ENCODE measurements at regions not wholly inside any gene's neighbourhood (a gene's known extent, or its start where the extent isn't known, plus 50 kb on each side); places are given as distances from the start of the nearest gene placed in this dataset.

DNA sequence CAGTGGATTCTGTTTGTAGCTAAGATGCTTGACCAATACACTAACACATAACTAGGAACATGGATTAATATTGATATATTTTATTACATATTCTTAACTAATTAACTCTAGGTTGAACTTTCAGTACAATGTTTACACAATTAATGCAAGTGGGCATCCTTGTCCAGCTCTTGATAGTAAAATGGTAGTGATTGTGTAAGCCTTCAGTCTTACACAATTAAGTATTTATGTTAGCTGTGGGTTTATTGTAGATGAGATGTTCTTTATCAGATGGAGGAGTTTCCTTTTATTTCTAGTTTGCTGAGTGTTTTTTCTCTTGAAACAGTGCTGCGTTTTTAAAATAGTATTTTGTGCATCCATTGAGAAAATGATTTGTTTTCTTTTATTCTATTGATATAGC lies 1210.8 kb downstream of the CDH12 start:
- TF ChIP-seq, protein P1, sequence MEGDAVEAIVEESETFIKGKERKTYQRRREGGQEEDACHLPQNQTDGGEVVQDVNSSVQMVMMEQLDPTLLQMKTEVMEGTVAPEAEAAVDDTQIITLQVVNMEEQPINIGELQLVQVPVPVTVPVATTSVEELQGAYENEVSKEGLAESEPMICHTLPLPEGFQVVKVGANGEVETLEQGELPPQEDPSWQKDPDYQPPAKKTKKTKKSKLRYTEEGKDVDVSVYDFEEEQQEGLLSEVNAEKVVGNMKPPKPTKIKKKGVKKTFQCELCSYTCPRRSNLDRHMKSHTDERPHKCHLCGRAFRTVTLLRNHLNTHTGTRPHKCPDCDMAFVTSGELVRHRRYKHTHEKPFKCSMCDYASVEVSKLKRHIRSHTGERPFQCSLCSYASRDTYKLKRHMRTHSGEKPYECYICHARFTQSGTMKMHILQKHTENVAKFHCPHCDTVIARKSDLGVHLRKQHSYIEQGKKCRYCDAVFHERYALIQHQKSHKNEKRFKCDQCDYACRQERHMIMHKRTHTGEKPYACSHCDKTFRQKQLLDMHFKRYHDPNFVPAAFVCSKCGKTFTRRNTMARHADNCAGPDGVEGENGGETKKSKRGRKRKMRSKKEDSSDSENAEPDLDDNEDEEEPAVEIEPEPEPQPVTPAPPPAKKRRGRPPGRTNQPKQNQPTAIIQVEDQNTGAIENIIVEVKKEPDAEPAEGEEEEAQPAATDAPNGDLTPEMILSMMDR (conservative IDR thresholded peaks at IDR 0.05; ENCODE audit: low read depth, low read length) = no peak
- H3K4me3 ChIP-seq (ENCODE audit: low read depth, low read length) = no peak overlapping the region
- no peak for DNase-seq (ENCODE audit: low read depth)

DNA sequence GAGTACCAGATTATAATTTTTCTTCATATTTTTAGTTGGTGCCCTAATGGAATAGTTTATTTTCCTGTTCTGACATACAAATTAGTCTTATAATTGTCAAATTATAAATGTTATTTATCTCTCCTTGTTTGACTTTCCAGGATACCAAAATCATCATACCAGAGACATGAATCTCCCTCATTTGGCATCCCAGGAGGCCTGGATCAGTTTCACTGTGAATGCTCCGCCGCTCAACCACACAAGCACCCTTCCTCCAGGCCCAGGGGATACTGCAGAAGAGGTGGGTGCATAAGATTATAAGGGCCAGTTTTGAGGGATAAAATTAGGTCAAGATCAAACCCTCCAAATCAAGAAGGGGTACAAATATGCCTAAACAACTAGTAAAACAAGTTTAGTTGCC lies 1229.3 kb downstream of the CDH12 start:
- H3K4me3 ChIP-seq (ENCODE audit: low read depth, low read length) = no peak overlapping the region
- TF ChIP-seq, protein P1 (conservative IDR thresholded peaks at IDR 0.05; ENCODE audit: low read depth, low read length) = no peak
- no peak for DNase-seq (ENCODE audit: low read depth)

DNA sequence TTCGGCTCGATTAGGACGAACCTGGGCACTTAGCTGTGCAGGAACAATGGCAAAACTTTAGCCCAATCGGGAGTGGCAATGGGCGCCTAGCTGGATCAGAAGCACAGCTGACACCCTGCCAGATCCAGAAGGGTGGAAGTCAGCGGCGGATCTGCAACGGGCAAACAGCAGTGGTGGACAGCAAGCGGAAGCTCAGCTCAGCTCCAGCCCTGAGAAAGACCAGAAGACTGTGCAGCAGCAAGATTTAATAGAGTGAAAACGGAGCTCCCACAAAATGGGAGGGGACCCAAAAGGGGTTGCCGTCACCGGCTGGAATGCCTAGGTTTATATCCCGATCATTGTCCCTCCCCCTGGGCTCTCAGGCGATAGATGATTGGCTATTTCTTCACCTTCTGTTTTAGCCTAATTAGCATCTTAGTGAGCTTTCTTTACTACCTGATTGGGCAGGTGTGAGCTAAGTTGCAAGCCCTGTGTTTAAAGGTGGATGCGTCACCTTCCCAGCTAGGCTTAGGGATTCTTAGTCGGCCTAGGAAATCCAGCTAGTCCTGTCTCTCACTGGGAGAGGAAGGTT lies 1237.9 kb downstream of the CDH12 start:
- no peak for DNase-seq (ENCODE audit: low read depth)
- no peak overlapping the region for H3K4me3 ChIP-seq (ENCODE audit: low read depth, low read length)
- TF ChIP-seq, protein P1 (conservative IDR thresholded peaks at IDR 0.05; ENCODE audit: low read depth, low read length) = no peak

DNA sequence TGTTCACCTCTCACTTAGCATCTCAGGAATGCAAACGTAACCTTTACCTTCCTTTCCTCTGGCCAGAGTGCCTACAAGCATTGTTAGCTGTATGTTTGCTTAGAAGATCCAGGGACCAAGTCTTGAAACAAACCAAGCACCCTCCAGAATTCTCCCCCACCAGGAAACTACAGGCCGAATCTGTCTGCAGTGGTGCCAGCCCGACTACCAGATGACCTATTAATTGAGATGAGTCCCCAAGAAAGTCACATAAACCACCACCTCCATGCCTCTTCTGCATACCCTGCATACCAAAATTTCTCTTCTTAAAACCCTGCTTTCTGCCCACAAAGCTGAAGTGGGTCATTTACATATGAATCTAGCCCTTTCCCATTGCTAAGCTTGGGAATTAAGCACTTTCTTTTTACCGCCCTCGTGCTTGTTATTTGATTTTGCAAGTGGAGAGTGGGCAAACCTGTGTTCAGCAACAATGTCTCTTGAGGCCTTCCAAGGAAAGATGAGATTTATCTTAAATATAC lies 1239.1 kb downstream of the CDH12 start:
- H3K4me3 ChIP-seq (ENCODE audit: low read depth, low read length) = no peak overlapping the region
- TF ChIP-seq, protein P1 (conservative IDR thresholded peaks at IDR 0.05; ENCODE audit: low read depth, low read length) = no peak
- DNase-seq (ENCODE audit: low read depth) = no peak

DNA sequence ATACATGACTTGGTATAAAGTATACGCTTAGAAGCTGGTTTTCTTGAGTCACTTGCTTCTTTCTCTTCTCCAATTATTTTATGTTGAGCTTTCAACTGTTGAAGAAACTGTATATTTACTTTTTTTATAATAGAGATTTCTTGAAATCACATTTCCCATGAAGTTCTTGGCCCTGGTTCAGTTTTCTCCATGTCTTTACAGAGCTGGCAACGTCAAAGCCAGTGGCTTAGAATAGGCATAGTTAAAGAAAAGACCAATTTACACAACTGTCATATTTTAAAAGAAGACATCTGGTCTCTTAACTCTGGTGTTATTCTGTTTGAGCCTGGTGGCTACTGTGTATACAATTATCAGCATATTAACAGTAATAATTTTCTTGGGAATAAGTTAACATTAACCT lies 1249.3 kb downstream of the CDH12 start:
- TF ChIP-seq, protein P1 (conservative IDR thresholded peaks at IDR 0.05; ENCODE audit: low read depth, low read length) = no peak
- H3K4me3 ChIP-seq (ENCODE audit: low read depth, low read length) = no peak overlapping the region
- DNase-seq (ENCODE audit: low read depth) = no peak

DNA sequence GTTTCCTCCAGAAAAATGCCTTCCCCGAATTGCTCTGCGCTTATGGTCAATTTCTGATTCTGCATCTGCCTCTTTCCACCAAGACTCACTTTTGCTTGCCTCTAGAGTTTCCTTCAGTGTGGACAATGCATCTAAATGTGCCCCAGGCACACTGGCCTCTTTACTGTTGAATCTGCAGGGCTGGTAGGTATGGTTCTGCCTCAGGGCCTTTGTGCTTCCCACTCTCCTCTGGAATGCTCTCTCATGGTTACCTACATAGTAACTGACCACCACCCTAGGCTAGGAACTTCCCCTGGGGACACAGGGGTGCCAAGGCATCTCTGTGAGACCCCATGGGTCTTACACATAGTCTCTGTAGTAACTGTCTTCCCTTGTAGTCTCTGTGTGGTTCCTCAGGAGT lies 1258.6 kb downstream of the CDH12 start:
- H3K4me3 ChIP-seq (ENCODE audit: low read depth, low read length) = no peak overlapping the region
- TF ChIP-seq, protein P1 (conservative IDR thresholded peaks at IDR 0.05; ENCODE audit: low read depth, low read length) = no peak
- DNase-seq (ENCODE audit: low read depth) = no peak

DNA sequence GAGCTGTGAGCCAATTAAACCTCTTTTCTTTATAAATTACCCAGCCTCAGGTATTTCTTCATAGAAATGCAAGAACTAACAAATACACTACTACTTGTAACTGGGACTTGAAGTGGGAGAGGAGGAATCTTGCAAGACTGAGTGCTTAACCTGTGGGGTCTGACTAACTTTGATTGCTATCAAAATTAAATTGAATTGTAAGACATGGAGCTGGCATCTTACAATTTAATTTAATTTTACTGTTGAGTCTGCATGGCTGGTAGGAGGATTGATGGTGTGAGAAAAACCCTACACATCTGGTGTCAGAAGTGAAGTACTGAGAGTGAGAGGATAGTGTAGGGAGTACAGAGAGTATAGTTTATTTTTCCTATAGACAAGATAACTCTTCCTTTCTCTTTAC lies 1259.9 kb downstream of the CDH12 start:
- no peak for DNase-seq (ENCODE audit: low read depth)
- H3K4me3 ChIP-seq (ENCODE audit: low read depth, low read length) = no peak overlapping the region
- TF ChIP-seq, protein P1 (conservative IDR thresholded peaks at IDR 0.05; ENCODE audit: low read depth, low read length) = no peak

Data from choroid plexus epithelial cell (primary cell).